NCI-H1930 (cell line): ENCODE measurements at regions not wholly inside any gene's neighbourhood (a gene's known extent, or its start where the extent isn't known, plus 50 kb on each side); places are given as distances from the start of the nearest gene placed in this dataset.
"Not testable (repeated sequence)": the region's sequence is repeated elsewhere in the genome, so short reads cannot be mapped to it uniquely, and the experiment has no call there.

Experiments
- DNase-seq, 2 experiments: peaks; one replicate each; lab custom pipeline; 2025; lab: John Stamatoyannopoulos, UW

- DNase-seq, result no peak
Measured at GRCh38 chr13:44814161-44814560, 175.1 kb downstream of the NUFIP1 start.

- DNase-seq, result no peak
Measured at GRCh38 chr13:44812818-44813217, 176.5 kb downstream of the NUFIP1 start.

- DNase-seq, result no peak
Measured at GRCh38 chr13:44810061-44810840, 179.0 kb downstream of the NUFIP1 start.

GRCh38 chr13:44809190-44809589 lies 180.1 kb downstream of the NUFIP1 start:
- no peak for DNase-seq

- no peak for DNase-seq
Measured at GRCh38 chr13:44808185-44808584, 181.1 kb downstream of the NUFIP1 start.

DNA sequence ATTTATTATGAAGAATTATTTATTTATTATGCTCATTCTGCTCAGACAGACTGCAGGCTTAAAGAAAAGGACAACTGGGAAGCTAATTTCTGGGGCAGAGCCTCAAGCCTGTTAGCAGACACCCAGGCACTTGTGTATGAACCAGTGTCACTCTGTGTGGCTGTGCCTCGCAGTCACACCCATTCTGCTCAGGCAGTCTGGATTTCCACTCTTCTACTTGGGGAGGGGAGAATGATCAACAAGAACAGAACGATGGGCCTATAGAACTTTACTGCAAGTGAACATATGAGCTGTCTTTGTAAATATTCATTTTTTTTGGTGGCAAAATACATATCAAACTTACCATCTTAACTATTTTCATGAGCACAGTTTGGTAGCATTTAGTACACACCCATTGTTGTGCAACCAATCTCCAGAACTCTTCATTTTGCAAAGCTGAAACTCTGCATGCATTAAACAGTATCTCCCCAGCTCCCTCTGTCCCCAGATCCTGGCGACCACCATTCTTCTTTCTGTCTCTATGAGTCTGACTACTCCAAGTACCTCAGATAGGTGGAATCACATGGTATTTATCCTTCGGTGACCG lies 181.7 kb downstream of the NUFIP1 start:
- no peak for DNase-seq

DNA sequence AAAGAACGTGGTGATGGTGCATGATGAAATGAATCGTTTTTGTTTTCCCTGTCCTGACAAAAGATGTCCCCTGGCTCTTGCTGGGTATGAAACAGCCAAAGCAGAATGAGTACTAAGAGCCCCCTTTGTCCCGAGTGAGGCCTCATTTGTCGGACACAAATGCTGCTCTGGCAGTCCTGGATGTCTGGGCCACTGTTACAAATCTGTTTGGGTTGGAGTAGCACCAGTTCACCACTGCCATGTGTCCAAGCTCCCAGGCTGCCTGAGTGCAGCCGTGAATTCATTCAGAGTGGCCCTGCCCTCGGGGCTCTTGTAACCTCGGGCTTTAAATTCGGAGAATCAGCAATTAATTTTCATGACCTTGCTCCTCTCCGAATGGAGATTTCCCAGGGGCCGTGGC lies 182.4 kb downstream of the NUFIP1 start:
- no peak for DNase-seq

GRCh38 chr13:44805585-44805984 lies 183.7 kb downstream of the NUFIP1 start:
- DNase-seq, result no peak

DNA sequence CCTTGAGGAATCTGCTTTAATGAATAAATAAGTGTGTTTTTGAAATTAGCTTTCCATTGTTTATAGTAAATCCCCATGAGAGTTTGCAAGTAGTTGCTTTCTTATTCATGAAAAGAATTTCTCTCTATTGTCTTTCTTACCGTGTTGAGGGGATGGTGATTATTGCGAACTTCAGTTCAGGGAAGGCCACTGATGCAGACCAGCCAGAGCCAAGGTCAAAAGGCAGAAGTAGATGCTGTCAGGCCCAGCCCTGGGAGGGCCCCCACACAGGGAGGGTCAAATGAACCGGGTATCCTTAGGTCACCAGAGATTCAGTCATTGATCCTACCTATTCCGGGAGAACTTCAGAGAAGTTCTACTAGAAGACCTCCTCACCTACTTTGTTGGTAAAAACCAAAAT lies 185.9 kb downstream of the NUFIP1 start:
- DNase-seq, result no peak

GRCh38 chr13:44802491-44802890 lies 186.8 kb downstream of the NUFIP1 start:
- no peak for DNase-seq

DNA sequence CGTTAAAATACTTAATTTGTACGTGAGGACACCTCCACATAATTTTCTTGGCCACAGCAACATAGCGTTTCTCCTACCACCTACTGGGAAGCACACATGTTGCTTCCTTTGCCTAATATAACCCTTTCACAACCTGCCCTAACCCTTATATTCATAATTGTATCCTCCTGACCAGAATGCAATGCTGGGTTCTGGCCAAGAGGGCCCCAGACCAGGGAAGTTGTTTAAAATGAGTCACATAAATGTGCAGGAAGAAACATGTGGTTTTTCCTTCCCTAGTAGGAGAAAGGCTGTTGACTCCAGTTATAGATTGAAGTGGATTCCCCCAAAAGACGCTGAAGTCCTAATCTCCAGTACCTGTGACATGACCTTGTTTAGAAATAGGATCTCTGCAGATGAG lies 187.3 kb downstream of the NUFIP1 start:
- no peak for DNase-seq

- DNase-seq, result no peak
Measured at GRCh38 chr13:44800626-44801025, 188.6 kb downstream of the NUFIP1 start.

GRCh38 chr13:44797685-44798084 lies 191.6 kb downstream of the NUFIP1 start:
- no peak for DNase-seq

DNA sequence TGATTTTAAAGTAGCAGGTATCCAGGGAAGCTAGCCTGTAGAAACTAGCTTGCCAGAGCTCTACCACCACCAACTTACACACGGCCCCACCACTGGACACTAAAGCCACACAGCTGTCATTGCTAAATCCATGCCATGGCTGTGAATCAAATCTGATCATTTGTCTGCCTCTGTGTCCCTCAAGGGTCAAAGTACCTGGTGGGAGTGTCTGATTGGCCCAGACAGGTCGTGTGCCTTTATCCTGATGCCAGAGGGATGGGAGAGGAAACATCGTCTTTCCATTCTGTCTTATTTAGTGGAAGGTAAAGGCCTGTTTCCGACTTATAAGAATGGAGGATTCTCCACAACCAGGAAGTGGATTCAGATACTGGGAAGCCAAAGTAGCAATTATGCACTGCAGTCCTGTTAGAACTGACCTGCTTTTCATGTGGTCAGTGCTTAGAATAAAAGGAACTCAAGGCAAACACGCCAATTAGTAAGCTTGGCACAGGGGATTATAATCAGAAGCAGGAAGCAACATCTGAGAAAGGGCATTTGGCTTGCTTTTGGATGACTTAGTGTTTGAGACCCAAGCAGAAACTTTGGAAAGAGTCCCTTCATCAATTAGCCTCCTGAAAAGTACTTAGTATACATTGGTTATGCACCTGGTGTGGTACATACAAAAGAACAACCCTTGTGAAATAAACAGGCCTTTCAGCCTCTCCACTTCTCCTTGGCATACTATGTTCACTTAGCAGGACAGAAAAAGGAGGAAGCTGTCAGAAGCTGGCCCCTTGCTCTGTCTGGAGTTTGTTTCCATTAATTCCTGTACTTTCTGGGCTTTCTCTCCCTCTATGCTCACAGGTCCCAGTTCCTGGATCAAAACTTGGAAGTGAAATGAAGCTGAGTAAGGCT lies 192.4 kb downstream of the NUFIP1 start:
- DNase-seq, result no peak

GRCh38 chr13:44796039-44796438 lies 193.2 kb downstream of the NUFIP1 start:
- not testable (repeated sequence) for DNase-seq

DNA sequence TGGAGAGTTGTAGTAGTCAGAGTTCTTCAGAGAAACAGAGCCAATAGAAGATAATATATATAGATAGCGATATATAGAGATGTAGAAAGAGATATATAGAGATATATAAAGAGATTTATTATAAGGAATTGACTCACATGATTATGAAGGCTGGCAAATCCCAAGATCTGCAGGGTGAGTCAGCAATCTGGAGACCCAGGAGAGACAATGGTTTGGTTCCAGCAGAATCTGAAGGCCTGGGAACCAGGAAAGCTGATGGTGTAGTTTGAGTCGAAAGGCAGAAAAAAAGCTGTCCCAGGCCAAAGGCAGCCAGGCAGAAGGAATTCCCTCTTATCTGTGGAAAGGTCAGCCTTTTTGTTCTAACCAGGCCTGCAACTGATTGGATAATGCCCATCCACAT lies 194.1 kb downstream of the NUFIP1 start:
- no peak for DNase-seq

DNA sequence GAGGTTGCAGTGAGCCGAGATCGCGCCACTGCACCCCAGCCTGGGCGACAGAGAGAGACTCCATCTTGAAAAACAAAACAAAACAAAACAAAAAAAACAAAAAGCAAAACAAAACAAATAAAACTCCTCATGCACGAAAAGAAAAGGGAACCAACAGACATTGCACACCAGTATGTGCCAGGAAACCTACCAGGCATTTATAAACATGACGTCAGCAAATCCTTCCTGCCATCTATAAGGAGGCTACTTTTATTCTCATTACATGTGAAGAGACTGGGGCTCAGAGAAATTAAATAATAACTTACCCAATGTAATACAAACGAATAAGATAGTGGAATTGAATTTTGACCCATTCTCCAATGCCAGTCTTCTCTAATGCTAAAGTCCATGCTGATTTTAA lies 197.2 kb downstream of the NUFIP1 start:
- no peak for DNase-seq

- no peak for DNase-seq
Measured at GRCh38 chr13:44790289-44790688, 199.0 kb downstream of the NUFIP1 start.

- no peak for DNase-seq
Measured at GRCh38 chr13:44787617-44788016, 201.7 kb downstream of the NUFIP1 start.

DNA sequence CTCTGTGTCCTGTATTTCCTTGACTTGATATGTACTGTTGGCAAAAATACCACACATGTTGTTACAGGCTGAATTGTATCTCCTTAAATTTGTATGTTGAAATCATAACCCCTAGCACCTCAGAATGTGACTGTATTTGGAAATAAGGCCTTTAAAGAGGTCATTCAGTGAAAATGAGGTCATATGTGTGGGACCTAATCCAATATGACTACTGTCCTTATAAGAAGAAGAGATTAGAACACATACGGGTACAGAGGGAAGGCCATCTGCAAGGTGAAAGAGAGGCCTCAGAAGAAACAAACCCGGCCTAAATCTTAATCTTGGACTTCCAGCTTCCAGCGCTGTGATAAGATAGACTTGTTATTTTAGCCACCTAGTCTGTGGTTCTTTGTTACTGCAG lies 202.5 kb downstream of the NUFIP1 start:
- DNase-seq, result no peak

DNA sequence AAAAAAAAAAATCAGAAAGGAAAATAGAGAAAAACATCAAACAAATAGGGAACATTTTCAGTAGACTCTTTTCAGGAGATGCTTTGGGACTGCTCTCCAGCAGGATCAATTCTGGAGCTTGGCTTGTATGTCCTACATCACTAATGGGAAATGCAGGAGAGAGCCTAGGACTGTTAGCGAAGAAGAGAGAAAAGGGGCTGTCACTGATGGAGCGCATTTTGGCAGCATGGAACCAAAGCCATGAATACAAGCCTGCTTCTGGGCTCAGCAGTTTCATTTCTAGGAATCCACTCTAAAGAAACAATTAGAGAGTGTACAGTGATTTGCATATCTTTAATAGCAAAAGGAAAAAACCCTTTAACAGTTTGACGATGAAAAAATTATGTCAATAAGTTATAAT lies 203.9 kb downstream of the NUFIP1 start:
- no peak for DNase-seq

DNA sequence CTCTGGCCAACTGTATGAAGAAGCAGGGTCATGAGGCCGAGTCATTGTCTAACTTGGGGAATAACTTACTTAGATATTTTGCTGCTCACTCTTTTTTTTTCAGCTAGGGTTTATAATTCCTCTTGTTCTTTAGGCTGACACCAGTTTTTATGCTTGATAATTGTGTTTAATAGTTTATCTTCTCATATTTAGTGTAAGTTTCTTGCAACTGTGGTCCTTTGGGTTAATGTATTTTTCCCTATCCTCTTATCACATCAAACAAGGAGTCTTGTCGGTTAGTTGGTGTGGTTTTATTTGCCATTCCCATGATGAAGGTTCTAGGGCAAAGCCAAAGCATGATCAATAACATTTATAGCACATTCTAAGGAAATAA lies 204.6 kb downstream of the NUFIP1 start:
- DNase-seq, result no peak
